Skin of body (tissue), 1 donor: ENCODE measurements at regions not wholly inside any gene's neighbourhood (a gene's known extent, or its start where the extent isn't known, plus 50 kb on each side); places are given as distances from the start of the nearest gene placed in this dataset.

Experiments
- DNase-seq: peaks from one replicate; lab custom pipeline; 2025; lab: John Stamatoyannopoulos, UW

DNA sequence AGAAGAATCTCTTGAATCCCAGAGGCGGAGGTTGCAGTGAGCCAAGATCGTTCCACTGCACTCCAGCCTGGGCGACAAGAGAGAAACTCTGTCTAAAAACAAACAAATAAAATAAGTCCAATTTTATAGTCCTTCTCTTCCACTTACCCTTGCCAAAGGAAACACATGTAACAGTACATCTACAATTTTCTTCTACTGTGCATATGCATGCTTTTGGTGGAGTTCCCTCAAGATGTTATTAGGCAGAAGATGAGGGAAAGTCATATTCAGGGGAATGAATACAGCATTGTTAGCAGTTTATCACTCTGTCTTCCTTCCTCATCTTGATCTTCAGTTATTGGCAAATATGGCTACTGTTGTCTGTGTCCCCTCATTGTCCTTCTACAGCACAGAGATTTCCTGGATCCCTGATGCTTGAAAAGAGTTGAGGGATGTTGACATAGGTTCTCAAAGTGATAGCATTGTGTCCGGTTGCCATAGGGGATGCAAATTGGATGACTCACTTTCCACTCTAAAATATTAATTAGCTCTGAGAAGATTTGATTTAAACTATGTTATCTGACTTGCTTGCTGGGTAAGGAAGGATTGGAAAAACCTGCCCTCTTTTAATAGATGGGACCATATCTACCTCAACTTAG is 1173.6 kb downstream of the KCNT2 start:
- no peak for DNase-seq

- no peak for DNase-seq
Observed at GRCh38 chr1:195430826-195431225, 1177.4 kb downstream of the KCNT2 start.

GRCh38 chr1:195428927-195429326 is 1179.3 kb downstream of the KCNT2 start:
- DNase-seq = no peak

- no peak for DNase-seq
Observed at GRCh38 chr1:195415584-195415983, 1192.7 kb downstream of the KCNT2 start.

DNA sequence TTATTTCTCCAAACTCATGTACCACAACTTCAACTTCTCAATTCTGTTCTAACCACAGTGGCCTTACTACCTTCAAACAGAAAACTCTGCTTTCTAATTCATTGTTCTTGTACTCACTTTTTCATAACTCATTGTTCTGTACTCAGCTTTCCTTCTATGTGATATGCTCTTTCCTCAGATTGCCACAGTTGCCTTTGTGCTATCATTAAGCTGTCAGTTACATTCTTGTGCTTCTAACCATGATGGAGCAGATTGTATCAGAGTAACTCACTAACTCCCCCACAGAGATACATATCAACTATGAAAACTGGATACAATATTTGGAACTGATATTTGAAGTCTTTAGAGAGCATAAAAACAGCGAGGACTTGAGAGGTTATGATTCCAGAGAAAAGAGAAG is 1213.7 kb downstream of the KCNT2 start:
- DNase-seq = no peak

GRCh38 chr1:195376190-195376589 is 1232.0 kb downstream of the KCNT2 start:
- DNase-seq = no peak

- peak; percentile 79 for DNase-seq
Observed at GRCh38 chr1:195373856-195374255, 1234.4 kb downstream of the KCNT2 start.

DNA sequence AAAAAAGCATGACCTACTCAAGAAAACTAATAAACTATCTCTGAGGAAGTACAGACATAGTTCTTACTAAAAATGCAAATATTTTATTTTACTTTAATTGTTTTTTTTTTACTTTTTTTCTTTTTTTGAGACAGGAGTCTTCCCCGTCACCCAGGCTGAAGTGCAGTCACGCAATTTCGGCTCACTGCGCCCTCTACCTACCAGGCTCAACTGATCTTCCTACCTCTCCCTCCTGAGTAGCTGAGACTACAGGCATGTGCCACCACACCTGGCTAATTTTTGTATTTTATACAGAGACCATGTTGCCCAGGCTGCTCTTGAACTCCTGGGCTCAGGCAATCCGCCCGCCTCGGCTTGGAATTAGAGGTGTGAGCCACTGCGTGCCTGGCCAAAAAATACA is 1263.1 kb downstream of the KCNT2 start:
- no peak for DNase-seq

GRCh38 chr1:195337646-195338045 is 1270.6 kb downstream of the KCNT2 start:
- DNase-seq = no peak

DNA sequence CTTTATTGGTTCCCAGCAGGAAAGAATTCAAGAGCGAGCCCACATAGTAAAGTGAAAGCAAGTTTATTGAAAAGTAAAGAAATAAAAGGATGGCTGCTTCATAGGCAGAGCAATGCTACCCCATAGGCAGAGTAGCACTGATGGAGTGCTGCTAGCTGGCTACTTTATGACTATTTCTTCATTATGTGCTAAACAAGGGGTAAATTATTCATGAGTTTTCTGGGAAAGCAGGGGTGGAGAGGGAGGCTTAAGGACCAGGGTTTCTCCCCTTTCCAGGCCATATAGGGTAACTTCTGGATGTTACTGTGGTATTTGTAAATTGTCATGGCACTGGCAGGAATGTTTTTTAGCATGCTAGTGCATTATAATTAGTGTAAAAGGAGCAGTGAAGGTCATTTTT is 1271.4 kb downstream of the KCNT2 start:
- DNase-seq = no peak

- DNase-seq = no peak
Observed at GRCh38 chr1:195335541-195335940, 1272.7 kb downstream of the KCNT2 start.

GRCh38 chr1:195332102-195332501 is 1276.1 kb downstream of the KCNT2 start:
- no peak for DNase-seq

DNA sequence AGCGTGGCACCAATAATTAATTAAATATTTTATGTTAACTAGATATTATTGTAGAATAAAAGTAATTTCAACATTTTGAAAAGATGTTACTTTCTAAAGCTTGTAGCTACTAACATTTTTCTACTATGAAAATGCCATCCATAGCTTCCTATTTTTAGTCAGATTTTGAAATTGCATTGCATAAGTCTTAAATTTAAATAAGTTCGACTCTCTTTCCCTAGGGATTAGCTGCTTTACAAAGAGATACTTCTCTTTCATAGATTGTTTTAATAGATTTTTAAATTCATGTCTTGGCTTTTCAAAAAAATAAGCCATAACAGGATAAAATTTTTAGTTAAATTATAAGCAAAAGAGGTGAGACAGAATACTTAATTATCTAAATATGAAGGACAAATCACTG is 1279.6 kb downstream of the KCNT2 start:
- DNase-seq = no peak

DNA sequence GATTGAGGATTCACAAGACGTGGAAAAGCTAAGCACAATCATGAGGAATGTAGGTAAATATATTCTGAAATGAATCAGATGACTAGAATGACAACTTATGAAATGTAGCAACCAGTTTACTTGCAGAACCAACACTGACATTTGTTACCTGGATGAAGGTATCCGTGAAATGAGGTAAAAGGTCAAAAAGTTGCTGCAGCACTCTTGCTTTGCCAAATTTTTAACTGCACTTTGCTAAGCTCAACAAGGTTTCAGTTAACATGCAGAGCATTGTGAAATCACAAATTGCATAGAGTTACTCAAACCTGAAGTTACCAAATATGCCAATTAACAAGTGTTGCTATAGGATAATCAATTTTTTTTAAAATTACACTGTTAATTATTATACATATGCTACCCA is 1280.1 kb downstream of the KCNT2 start:
- no peak for DNase-seq

- no peak for DNase-seq
Observed at GRCh38 chr1:195327361-195327760, 1280.9 kb downstream of the KCNT2 start.

GRCh38 chr1:195326325-195326724 is 1281.9 kb downstream of the KCNT2 start:
- no peak for DNase-seq

- no peak for DNase-seq
Observed at GRCh38 chr1:195325181-195325580, 1283.1 kb downstream of the KCNT2 start.

GRCh38 chr1:195306281-195306680 is 1302.0 kb downstream of the KCNT2 start:
- DNase-seq = peak; percentile 17

GRCh38 chr1:195294911-195295310 is 1313.3 kb downstream of the KCNT2 start:
- no peak for DNase-seq

DNA sequence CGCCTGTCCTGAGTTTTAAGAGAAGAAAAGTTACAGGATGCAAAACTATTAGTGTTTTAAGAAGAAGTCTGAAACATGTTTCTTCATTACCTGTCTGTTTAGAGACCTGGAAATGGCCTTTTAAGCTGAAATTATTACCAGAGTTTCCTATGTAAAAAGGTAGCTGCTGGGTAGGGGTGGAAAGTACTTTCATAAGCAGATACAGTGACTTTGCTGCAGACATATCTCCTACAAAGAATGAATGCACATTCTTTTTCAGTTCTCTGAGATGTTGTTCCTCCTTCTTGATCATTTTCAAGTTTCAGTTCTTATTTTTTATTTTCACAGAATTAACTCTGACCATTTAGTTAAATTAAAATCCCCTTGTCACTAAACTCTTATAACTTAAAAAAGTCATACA is 1329.6 kb downstream of the KCNT2 start:
- DNase-seq = no peak

- no peak for DNase-seq
Observed at GRCh38 chr1:195275710-195276109, 1332.5 kb downstream of the KCNT2 start.

GRCh38 chr1:195251900-195252299 is 1356.3 kb downstream of the KCNT2 start:
- DNase-seq = no peak

- no peak for DNase-seq
Observed at GRCh38 chr1:195243492-195243891, 1364.7 kb downstream of the KCNT2 start.

DNA sequence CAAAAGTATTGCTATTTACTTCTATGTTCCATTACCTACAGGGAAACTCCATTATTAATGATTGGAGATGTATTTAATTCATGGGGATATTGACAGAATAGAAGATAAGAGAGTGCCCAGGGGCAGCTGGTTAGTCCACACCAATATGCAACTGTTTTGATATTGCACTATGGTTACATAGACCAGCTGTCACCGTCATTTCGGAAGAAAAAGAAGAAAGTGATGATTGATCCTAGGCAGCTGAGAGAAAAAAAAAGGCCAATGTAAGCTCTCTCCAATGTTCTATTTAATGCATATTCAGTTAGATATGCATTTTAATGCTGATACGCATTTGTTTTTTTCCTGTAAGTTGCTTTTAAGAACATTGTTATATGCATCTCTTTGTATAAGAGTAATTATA is 1367.2 kb downstream of the KCNT2 start:
- no peak for DNase-seq
